ENCODE measurements at regions not wholly inside any gene's neighbourhood (a gene's known extent, or its start where the extent isn't known, plus 50 kb on each side); places are given as distances from the start of the nearest gene placed in this dataset.
A peak's percentile ranks its signal among the peaks of the same experiment; 100 is the strongest.

DNA sequence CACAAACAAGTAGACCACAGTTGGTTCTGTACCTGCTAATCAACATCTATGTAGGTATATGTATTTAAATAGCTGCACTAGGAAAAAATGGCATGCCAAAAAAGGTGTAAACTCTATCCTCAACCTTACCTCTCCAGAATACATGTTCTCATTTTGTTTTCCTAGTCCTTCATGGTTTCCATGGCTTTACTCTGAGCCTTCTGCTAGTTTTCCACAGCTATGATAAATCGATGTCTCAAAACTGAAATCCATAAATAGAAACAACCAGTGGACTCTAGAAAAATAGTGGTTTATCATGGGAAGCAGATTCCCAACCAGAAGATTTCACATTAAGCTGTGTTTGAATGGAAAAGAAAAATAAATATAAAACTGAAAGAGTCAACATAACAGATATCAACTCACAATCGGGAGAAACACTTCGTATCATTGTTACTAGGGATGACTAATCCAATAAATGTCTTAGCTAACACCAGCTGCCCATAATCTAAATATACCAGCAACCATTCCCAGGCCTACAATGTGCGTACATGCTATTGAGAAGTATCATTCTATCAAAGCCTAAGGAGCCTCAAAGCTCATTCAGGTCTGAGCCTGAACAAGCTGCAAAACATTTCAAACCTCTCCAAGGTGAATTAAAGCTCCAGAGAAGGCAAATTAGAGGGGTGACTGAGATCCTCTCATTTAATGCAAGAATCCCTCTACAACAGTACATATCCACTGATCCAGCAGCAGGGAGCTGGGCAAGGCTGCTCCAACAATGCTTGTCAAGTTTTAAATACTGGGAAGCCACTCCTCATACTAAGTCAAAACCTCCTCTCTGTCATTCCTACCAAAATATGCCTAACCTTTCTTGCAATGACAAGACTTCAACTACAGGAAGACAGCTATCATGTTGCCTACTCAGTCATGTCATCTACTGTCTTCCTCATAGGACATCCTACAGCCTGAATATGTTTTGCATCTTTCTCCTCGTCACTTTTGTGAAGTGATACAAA is 90.2 kb downstream of the KCTD12 start:
- no peak for DNase-seq

DNA sequence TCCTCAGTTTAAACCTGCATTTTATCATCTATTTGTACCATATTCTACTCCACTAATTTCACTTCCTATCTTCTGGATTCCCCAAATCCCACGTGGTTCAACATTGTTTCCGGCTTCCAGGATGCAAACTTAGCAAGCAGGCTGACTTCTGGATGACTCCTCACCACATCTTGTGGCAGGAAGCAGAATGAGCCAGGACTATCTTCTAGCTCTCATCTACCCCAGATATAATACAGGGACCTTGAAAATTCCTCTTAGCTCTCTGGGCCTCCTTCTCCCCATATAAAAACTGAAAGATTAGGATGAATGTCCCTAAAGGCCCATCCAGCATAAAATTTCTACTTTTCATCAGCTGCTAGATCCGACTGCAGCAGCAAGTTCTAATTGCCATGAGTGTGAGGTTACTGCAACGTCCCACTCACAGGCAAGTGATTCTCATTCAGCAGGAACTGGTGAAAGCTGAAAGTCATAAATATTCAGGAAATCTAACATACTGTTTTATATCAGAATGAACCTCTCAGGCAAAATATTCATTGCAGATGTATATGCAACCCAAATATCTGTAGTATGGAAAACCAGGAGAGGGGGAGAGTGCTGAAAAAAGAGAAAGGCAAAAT is 93.4 kb downstream of the KCTD12 start:
- peak; percentile 94 for DNase-seq

DNA sequence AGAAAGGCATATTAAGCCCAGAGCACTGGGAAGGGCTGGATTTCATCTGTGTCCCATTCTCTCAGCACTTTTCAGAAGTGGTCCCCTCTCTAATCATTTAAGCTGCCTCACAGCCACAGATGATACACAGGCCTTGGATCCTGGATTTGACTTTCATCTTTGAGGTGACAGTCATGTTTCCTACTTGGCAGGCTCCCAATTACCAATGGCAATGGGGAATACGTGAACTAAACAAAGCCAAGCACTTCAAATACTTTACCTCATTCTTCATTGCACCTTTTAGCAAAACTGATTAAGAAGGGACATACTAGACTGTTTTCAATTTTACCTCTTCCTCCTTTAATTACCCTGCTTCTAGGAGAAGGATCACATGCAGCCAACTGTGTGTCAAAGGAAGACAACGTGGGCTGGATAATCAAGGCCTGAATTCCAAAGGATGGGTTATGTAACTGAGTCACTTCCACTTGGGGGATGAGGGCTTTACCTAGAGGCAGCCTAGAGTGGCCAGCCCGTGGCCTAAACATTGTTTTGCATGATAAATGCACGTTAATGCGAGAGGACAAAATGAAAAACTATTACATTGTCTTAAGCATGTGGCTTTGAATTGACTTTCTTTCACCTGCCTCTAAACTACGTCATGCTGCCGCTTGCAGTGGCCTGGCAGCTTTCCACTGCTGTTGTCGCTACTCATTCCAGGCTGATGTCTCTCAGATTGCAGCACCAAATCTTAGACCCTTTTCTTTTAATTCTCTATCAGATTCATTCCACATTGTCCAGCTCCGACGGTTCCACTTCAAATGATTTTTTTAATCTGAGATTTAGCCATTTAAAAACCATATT is 95.0 kb downstream of the KCTD12 start:
- no peak for DNase-seq

DNA sequence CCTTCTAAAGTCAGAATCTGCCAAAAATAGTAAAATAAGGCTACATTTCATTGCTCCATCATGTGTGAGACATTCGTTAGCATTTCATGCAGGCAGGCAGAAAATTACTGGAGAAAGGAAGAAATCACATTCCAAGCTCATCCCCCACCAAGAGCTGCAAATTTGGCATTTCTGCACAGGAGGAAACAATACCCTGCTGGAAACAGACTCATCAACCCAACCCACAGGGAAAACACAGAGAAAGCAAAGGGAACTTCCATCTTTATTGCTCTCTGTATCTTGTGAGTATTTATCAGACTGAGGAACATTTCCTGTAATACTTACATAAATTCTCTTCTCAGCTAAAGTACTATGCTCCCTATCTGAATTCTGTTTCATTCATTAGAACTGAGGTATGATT is 95.7 kb downstream of the KCTD12 start:
- DNase-seq, result no peak

DNA sequence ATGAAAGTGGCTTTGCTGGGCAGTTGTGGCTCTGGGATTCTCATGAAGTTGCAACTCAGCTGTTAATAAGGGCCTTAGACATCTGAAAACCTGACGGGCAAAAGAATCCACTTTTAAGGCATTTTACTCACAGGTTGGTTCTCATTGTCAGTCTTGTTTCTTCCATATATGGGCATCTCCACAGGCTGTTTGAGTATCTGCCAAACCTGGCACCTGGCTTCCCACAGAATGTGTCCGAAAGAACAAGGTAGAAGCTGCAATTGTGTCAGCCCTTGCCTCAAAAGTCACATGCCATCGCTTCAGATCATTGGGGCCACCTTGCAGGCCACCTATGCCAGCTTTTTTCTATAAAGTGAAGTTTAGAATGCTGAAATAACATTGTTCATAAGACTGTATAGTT is 102.4 kb downstream of the KCTD12 start:
- no peak for DNase-seq

DNA sequence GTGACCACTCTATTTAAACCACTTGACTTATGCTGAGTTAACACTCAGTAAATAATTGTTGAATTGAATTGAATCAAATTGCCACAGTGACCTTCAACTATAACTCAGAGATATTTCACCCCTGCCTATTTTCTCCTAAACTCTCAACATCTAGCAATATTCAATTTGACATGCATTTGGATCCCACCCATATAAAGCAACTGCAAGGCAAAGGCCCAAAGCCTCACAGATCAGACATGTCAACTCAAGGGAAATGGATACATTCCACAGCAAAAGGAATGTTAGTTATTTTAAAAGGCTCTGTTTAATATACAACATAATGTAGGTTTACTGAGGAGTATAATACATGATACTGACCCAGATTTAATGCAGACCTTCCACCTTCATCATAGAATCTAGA is 107.4 kb downstream of the KCTD12 start:
- no peak for DNase-seq

DNA sequence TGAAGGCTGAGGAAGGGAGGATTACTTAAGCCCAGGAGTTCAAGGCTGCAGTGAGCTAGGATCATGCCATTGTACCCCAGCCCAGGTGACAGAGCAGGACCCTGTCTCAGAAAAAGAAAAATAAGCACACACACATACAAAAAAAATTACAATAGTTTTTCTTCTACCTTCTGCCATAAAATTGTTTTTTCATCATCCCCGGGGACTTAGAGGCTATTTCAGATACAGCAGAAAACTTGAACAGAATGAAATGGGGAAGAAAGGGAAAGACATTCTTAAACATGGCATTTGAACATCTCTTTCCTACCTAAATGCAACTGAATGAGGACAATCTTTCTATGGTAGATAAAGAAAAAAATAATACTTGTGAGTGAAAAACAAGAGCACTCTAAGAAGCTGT is 109.1 kb downstream of the KCTD12 start:
- no peak for DNase-seq

DNA sequence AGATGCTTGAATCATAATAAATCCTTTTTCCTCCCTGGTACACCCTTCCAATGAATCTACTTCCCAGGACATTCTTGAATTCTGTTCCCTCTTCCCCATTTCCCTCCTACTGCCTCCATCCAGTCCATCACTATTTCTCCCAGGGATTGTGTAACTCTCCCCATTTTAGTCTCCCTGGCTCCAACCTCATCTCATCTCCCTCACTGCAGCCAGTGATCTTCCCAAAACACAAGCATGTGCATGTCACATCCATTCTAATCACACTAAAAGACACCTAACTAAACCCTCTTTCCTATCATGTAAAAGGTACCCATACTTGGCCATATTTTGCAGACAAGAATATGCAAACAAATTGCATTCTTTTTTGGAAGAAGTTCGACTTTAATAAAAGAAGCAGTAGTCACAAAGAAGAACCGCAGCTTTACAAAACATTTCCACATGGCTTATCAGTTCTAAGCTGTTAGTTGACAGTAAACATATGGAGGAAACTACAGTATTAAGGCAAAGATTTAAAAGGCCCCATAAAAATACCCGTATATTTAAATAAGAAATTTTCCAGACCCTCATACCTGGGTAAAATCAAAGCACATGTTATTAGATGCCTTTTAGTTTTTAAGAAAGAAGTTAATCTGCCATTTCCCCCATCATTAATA is 111.0 kb downstream of the KCTD12 start:
- DNase-seq, result no peak

DNA sequence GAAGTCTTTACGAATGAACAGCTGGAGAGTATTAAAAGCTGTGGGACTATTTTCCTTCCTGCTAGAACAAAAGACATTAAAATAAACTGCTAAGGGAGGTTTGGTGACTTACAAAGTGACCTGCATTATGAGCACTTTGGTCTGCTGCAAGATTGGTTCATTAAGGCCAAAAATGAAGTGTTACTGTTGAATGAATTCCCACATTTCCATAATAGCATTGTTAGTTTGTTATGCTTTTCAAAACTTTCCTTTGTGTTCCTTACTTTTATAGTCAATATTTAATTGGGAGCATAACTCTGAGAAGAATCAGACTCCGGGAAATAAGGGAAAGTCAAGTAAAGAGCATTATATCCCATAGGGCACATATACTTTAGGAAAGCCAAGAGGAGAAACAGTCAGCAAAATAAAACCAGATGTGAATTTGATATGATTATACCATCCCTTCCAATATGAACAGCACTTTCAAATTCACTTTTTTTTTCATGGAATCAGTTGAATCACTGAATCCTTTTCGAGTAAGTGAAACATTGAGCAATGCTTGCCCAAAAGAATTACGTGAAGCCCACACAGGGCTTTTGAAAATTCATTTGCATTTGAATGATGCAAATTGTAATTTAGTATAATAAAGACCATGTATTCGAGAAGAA is 112.6 kb downstream of the KCTD12 start:
- no peak for DNase-seq

DNA sequence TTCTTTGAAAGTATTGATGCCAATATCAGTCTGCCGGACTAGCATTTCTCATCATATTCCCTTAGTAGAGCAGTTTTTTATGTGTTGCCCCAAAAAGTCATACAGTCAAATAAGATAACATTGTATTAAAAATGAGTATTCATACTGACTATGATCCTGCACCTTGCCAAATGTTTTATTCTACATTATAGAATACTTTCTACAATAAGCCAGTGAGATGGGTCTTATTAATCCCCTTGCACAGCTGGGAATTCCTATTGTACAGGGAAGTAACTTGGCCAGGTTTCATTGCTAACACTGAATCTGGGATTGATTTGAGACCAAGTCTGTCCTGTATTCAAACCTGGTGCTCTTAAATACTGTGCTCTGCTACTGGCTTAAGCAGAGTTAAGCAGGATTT is 114.0 kb downstream of the KCTD12 start:
- DNase-seq, result no peak

DNA sequence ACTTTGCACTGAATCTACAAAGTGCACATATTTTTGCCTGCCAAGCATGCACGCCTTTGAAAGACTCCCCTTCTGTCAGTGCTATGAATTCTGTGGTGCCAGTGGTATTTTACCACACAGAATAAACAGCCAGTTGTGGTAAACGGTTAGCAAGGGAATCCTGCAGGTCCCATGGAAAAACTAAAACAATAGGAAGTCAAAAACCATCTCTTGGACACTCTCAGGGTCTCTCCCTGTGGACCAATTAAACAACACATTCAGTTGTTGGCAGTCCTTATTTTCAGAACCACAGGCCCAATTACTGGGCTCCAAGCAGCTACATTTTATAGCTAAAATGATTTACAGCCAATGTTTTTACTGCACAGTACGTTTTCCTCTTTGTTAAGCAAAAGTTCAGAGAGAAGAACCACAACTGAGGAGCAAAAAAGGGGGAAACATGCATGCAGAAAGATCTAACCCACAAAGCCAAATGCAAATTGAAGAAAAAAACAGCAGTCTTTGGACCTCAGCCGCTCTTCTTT is 116.9 kb downstream of the KCTD12 start:
- DNase-seq, result peak; percentile 52

DNA sequence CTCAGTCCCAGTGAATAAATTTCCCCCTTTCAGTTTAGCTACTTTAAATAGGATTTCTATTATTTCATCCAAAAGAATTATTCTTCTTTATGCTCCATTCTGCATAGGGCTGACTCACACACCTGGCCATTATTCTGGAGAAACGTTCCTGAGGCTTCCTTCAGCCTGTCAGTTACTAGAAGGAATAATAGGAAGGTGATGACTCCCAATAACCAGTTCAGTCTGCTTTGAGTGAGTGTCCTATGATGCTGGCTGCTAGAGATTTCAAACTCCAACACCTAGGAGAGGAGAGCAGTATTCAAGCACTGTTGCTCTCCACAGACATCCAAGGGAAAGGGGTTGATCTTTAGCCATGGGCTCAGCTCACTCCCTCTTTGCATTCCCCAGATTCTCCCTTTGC is 117.8 kb downstream of the KCTD12 start:
- no peak for DNase-seq

DNA sequence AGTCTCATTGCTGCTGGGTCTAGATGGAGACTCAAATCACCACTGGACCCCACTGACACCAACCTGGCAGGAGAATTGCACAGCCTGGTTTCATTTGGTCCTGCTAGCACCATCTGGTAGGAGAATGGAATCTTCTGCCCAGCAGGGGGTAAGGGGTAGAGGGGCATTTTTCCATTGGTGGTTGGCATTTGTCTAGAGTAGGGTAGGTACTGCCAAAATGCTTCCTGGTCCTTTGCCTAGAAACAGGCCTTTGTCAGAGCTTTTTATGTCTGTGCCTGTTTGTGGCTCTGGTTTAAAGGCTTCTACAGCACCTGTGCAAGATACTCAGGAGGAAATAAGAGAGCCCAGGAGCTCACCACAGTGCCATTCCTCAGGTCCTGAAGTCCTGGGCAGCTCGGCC is 121.3 kb downstream of the KCTD12 start:
- no peak for DNase-seq

DNA sequence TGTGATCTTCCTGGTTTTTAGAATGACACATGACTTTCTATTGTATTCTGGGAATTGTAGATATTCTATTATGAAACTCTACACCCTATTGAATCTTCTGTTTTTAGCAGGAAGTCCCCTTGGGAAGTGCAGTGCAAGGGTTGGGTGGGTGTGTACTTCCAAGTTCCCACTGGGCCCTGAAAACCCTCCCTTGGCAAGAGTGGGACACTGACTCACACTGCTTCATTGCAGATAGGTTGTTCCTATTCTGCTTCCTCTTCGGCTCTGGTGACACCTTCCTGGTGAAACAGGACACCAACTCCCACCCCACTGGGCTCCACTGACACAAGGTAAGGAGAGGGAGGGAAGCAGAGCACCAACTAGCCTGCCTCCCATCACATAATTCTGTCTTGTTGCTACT is 121.8 kb downstream of the KCTD12 start:
- peak; percentile 76 for DNase-seq

DNA sequence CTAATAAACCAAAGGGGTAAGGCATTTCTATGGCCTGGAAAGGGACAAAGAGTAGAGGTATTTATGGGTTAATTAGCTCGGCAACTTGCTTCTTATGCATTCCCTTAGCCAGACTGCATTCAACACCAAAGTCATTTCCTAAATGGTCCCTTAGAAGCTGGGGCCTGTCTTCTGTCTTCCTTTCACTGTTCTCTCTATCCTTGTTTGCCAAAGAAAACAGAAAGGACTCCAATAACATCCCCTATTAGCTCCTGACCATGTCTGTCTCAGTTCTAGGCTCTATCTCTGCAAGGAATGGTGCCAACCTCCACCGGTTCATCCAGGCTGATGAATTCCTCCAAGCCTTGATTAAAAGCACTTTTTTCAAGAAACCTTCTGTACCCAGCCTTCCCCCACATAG is 123.5 kb downstream of the KCTD12 start:
- DNase-seq, result no peak

DNA sequence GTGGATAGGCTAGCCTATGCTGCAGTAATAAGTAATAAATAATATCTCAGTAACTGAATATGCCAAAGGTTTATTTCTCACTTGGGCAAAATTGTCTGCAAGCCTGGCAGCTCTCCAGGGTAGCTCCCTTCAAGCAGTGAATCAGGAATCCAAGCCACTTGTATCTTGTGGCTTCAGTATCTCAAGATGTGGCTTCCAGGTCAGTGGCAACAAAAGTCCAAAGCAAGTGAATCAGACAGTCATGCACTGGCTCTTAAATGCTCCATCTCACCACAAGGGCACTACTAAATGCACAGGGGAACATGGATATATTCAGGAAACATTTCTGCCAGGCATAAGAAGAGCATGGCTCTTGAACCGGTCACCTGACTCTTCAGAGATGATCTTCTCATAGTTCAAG is 126.3 kb downstream of the KCTD12 start:
- peak; percentile 34 for DNase-seq

DNA sequence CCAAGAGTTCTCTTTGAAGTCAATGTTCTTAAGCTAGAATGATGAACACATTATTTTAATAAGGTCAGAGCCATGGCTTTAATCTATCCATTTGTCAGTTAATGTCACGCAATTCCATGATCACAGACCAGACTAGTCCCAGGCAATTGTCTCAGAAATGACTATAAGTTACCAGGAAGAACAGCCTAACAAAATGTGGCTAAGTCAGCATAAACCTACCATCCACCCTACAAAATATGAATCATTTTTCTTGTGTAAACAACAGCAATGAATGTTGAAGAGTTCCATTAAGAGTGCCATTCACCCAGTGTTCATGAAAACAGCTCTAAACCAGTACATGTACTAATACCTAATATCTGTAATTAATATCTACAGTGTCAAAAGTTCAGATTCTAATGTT is 127.5 kb downstream of the KCTD12 start:
- DNase-seq, result no peak

DNA sequence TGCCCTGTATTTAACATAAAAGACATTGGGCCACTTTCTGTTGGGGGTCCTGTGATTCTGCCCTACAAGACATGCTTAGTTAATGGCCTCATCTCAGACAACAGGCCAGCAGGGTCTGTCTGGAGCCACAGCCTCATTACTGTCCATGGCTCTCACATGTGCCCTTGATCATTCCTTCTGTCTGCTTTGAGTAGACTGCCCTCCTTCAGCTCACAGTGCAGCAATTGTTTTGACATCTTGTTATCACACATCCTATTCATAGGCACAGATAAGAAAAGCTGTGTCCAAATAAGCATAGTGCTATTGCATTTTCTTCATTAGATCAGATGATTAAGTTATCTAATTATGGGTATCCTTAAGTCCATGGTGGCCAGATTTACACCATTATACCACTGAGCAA is 127.9 kb downstream of the KCTD12 start:
- DNase-seq, result no peak

DNA sequence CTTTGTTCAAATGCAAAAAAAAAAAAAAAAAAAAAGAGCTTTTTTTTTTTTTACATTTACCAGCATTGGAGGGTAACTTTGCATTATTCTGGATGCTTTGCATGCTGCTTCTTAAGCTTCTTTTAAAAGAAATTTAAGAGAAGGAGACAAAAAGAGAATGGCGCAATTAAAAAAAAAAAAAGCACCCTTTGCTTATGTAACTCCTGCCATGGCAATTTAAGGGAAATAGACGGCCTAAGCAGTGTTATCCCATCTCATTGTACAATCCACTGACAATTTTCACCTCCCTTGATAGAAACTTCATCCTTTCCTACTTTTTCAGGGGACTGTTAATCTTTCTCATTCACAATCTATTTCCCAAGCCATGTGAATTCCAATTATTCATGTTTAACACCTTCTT is 129.8 kb downstream of the KCTD12 start:
- peak; percentile 61 for DNase-seq

DNA sequence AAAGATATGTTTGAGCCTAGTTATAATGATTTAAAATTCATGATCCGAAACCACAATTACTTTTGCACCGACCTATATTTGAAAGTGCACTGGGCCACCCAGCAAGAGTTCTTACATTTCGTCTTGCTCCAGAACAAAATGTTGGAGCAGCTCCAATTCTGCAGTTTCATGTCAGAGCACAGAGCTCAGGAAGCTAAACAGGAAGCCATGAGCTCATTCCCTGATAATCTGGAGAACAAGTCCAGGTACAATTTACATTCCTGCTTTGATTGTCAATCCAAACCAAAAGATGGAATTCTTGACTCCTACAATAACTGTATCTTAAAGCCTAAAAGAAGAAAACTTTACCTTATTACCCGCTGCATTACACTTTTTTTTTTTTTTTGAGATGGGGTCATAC is 131.8 kb downstream of the KCTD12 start:
- DNase-seq, result no peak

DNA sequence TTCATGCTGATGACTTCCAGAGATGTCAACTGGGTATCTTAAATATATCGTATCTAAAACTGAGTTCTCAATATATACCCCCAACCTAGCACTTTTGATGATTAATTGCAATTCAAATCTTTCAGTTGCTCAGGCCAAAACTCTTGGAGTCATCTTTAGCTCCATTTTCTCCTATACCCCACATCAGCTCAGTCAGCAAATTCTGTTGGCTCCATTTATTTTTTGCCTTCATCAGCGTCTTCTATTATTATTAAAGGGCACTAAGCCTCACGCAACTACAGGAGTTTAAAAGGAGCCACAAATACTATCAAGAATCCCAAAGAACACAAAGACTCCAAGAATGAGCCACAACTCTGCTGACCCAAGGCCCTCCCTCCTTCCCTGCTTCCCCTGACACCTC is 134.9 kb downstream of the KCTD12 start:
- DNase-seq, result no peak

DNA sequence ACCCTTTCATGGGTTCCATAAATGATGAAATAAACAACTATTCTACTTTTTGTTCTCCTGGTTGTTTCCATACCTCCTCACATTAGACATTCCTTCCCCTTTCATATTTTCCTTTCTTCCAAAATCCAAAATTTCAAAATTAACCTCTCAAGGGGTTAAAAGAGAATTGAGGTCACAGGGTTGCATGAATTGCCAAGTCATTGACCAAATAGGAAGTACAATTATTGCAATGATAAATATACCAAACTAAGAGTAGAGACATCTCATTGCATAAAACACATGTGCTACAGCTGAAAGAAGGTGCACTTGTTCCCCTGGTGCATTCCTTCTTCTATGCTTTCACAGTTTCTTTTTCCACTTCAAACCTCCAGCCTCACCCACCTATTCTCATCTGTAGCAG is 136.1 kb downstream of the KCTD12 start:
- DNase-seq, result peak; percentile 69
